ENCODE measurements at regions not wholly inside any gene's neighbourhood (a gene's known extent, or its start where the extent isn't known, plus 50 kb on each side); places are given as distances from the start of the nearest gene placed in this dataset.

DNA sequence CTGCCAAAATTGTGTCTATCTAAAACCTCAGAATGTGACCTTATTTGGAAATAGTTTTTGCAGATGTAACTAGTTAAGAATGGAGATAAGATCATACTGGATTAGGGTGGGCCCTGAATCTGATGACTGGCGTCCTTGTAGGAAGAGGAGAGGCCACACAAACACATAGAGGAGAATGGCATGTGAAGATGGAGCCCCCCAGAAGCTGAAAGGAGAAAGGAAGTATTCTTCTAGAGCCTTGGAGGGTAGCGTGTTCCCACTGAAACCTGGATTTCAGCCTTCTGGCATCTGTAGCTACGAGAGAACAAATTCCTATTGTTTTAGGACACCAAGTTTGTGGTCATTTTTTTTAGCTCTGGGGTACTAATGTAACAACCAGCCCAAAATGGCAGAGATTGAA lies 423.0 kb upstream of the TPM1 start:
- Histone ChIP-seq H4K20me1 (ENCODE audit: control insufficient read depth, extremely low read depth, insufficient read depth, low read length) (no peaks in the 10 kb centered on the region), H3K27me3 (ENCODE audit: control insufficient read depth, insufficient read depth, low read length) (no peaks in the 10 kb centered on the region), H3K4me1 (ENCODE audit: control insufficient read depth, extremely low read depth, insufficient read depth, low read length) (peaks cover 9% of the 10 kb centered on the region), H3K4me2 (ENCODE audit: extremely low read depth, insufficient read depth, low read length) (peak overlapping the region; percentile 60), H2AFZ (ENCODE audit: low read length) (no peak overlapping the region), H3K36me3 (ENCODE audit: control insufficient read depth, insufficient read depth, low read length) (no peaks in the 10 kb centered on the region), H3K9me3 (ENCODE audit: control insufficient read depth, insufficient read depth, low read depth, low read length) (no peaks in the 10 kb centered on the region), H3K79me2 (ENCODE audit: control insufficient read depth, insufficient read depth, low read length) (no peaks in the 10 kb centered on the region), H3K9ac (ENCODE audit: insufficient read depth, low read length) (no peak overlapping the region), H3K4me3 (replicated peaks in 1 of 4; ENCODE audit: control extremely low read depth in 1 of 4, insufficient read depth in 1 of 4, low read depth in 3 of 4, low read length in 4 of 4) (no peak overlapping the region), H3K27ac (ENCODE audit: insufficient read depth, low read length) (peak overlapping the region; percentile 55)
- no peak for TF ChIP-seq EZH2 (IDR thresholded peaks at IDR 0.05; ENCODE audit: low read length, missing control alignments)
- peak in 1 of 2 donors; percentile 62 for DNase-seq (ENCODE audit: low read depth in 2 of 2)

DNA sequence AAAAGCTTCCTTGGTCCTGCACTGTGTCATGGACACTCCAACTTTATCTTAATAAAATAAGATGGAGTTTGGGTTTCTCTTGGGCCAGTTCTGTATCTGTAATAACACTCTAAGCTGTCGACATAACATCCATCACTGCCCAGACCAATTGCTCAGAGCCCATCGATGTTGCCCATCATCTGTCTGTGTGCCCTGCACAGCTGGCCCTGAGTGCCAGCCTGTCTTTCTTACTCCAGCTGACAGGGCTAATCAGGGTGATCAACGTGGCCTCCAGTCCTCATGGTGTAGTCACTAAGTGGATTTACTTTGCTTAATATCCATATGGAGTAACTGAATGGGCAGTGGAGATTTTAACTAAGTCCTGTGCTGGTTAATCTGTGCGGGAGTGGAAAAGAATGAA lies 419.8 kb upstream of the TPM1 start:
- H4K20me1 ChIP-seq (ENCODE audit: control insufficient read depth, extremely low read depth, insufficient read depth, low read length): no peaks in the 10 kb centered on the region
- H3K4me2 ChIP-seq (ENCODE audit: extremely low read depth, insufficient read depth, low read length): no peak overlapping the region
- H3K4me3 ChIP-seq (replicated peaks in 1 of 4; ENCODE audit: control extremely low read depth in 1 of 4, insufficient read depth in 1 of 4, low read depth in 3 of 4, low read length in 4 of 4): no peak overlapping the region
- H3K9ac ChIP-seq (ENCODE audit: insufficient read depth, low read length): no peak overlapping the region
- TF ChIP-seq EZH2 (IDR thresholded peaks at IDR 0.05; ENCODE audit: low read length, missing control alignments): no peak
- TF ChIP-seq, protein P1, sequence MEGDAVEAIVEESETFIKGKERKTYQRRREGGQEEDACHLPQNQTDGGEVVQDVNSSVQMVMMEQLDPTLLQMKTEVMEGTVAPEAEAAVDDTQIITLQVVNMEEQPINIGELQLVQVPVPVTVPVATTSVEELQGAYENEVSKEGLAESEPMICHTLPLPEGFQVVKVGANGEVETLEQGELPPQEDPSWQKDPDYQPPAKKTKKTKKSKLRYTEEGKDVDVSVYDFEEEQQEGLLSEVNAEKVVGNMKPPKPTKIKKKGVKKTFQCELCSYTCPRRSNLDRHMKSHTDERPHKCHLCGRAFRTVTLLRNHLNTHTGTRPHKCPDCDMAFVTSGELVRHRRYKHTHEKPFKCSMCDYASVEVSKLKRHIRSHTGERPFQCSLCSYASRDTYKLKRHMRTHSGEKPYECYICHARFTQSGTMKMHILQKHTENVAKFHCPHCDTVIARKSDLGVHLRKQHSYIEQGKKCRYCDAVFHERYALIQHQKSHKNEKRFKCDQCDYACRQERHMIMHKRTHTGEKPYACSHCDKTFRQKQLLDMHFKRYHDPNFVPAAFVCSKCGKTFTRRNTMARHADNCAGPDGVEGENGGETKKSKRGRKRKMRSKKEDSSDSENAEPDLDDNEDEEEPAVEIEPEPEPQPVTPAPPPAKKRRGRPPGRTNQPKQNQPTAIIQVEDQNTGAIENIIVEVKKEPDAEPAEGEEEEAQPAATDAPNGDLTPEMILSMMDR (conservative IDR thresholded peaks at IDR 0.05 in 1 of 2, IDR thresholded peaks at IDR 0.05 in 1 of 2; ENCODE audit: low read depth in 1 of 2, low read length in 2 of 2): no peak
- H3K4me1 ChIP-seq (ENCODE audit: control insufficient read depth, extremely low read depth, insufficient read depth, low read length): peaks cover 11% of the 10 kb centered on the region
- H3K27ac ChIP-seq (ENCODE audit: insufficient read depth, low read length): no peak overlapping the region
- DNase-seq (ENCODE audit: low read depth in 2 of 2): no peak
- H2AFZ ChIP-seq (ENCODE audit: low read length): no peak overlapping the region
- H3K27me3 ChIP-seq (ENCODE audit: control insufficient read depth, insufficient read depth, low read length): no peaks in the 10 kb centered on the region
- no peaks in the 10 kb centered on the region for H3K36me3 ChIP-seq (ENCODE audit: control insufficient read depth, insufficient read depth, low read length)
- no peaks in the 10 kb centered on the region for H3K79me2 ChIP-seq (ENCODE audit: control insufficient read depth, insufficient read depth, low read length)
- H3K9me3 ChIP-seq (ENCODE audit: control insufficient read depth, insufficient read depth, low read depth, low read length): no peaks in the 10 kb centered on the region

DNA sequence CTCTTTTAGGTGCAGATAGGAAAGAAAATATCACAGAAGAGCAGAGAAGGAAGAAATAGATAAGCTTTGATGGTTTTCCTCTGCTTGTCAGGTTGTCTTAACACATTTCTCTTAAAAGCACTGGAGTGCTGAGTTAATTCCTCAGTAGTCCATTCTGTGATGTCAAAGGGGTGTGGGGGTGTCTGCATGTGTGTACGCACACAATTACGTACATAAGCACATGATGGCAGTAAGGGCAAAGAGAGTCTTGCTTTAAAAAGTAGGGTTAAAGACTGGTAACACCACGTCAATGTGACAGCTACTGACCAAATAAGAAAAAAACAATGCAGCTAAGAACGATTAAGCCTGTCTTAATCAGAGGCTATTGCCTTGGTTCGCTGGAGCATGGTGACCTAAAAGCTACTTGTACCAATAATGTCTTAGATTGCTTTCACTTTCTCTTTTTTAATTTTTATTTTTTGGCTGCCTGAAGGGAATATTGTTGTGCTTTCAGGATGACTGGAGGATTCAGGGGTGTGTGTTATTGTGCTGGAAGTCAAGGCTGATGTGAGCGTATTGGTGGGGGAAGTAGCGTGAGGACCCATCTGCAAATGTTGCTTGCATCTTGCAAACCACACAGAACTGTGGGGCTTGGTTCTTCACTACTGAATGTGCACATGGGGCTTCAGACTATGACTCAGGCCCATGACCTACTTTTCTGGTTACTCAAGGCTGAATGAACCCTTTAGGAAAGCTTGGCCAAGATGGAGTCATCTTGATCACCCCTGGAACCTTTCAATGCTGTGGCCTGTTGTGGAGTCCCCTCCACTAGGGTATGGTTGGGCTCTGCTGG lies 417.8 kb upstream of the TPM1 start:
- H3K27me3 ChIP-seq (ENCODE audit: control insufficient read depth, insufficient read depth, low read length): no peaks in the 10 kb centered on the region
- TF ChIP-seq, protein P1 (conservative IDR thresholded peaks at IDR 0.05 in 1 of 2, IDR thresholded peaks at IDR 0.05 in 1 of 2; ENCODE audit: low read depth in 1 of 2, low read length in 2 of 2): no peak
- no peak for TF ChIP-seq EZH2 (IDR thresholded peaks at IDR 0.05; ENCODE audit: low read length, missing control alignments)
- peak overlapping the region; percentile 65 for H3K4me2 ChIP-seq (ENCODE audit: extremely low read depth, insufficient read depth, low read length)
- H2AFZ ChIP-seq (ENCODE audit: low read length): no peak overlapping the region
- H3K36me3 ChIP-seq (ENCODE audit: control insufficient read depth, insufficient read depth, low read length): no peaks in the 10 kb centered on the region
- peak; percentile 46 to 79 for DNase-seq (ENCODE audit: low read depth in 2 of 2)
- H3K27ac ChIP-seq (ENCODE audit: insufficient read depth, low read length): peak overlapping the region; percentile 74
- no peak overlapping the region for H3K9ac ChIP-seq (ENCODE audit: insufficient read depth, low read length)
- no peaks in the 10 kb centered on the region for H3K9me3 ChIP-seq (ENCODE audit: control insufficient read depth, insufficient read depth, low read depth, low read length)
- peaks cover 9% of the 10 kb centered on the region for H3K4me1 ChIP-seq (ENCODE audit: control insufficient read depth, extremely low read depth, insufficient read depth, low read length)
- H4K20me1 ChIP-seq (ENCODE audit: control insufficient read depth, extremely low read depth, insufficient read depth, low read length): no peaks in the 10 kb centered on the region
- no peaks in the 10 kb centered on the region for H3K79me2 ChIP-seq (ENCODE audit: control insufficient read depth, insufficient read depth, low read length)
- H3K4me3 ChIP-seq (replicated peaks in 1 of 4; ENCODE audit: control extremely low read depth in 1 of 4, insufficient read depth in 1 of 4, low read depth in 3 of 4, low read length in 4 of 4): peak overlapping the region in 1 of 4 experiments; percentile 44

All from fibroblast of lung (primary cell).